A549 (cell line): ENCODE measurements at regions not wholly inside any gene's neighbourhood (a gene's known extent, or its start where the extent isn't known, plus 50 kb on each side); places are given as distances from the start of the nearest gene placed in this dataset.

Experiments used
- ATAC-seq, 2 experiments: fragments of 200-7000 bp in 1 of 2; fragments of >200 bp in 1 of 2; cut with Nextera tagmentation in 1 of 2; cut with Tn5 transposase in 1 of 2; 3 replicates each; pipeline versions ENCODE4 v1.8.0 to v1.9.1; 2018 to 2020; ENCODE audit warnings: mild to moderate bottlenecking in 1 of 2, moderate library complexity in 1 of 2
- CTCF ChIA-PET: fragments of 300-600 bp; sonication (Branson Sonifier 250); formaldehyde crosslinking; extraction: SDS; loops from one replicate; lab custom pipeline; 2021; ENCODE audit warnings: antibody characterized with exemption, inconsistent platforms; lab: Yijun Ruan, JAX
- POLR2A ChIA-PET: fragments of 350-600 bp; formaldehyde crosslinking; extraction: SDS; loops from one replicate; lab custom pipeline; 2021; ENCODE audit warnings: antibody characterized with exemption, inconsistent platforms; lab: Yijun Ruan, JAX
- DNase-seq, 2 experiments: peaks; one replicate each; pipeline versions ENCODE4 v3.0.0 to v3.0.0-alpha.2; 2011 to 2016; ENCODE audit warnings: low read depth in 1 of 2, low spot score in 1 of 2
- FAIRE-seq: peaks from 2 replicates; lab custom pipeline; 2011; peaks lifted over from hg19 to GRCh38; lab: Jason Lieb, UNC
- H3K27ac ChIP-seq, 2 experiments: fragments of >200 bp; sonication (Bioruptor Twin); formaldehyde crosslinking; 3 replicates each; pipeline ENCODE4 v1.5.1; 2016 to 2017
- H3K4me1 ChIP-seq: fragments of >200 bp; sonication (Bioruptor Twin); formaldehyde crosslinking; 3 replicates; pipeline ENCODE4 v1.6.1; 2016
- H3K4me2 ChIP-seq: fragments of >200 bp; sonication (Bioruptor Twin); formaldehyde crosslinking; 3 replicates; pipeline ENCODE4 v1.6.1; 2016
- H3K4me3 ChIP-seq: fragments of >200 bp; sonication (Bioruptor Twin); formaldehyde crosslinking; 3 replicates; pipeline ENCODE4 v1.5.1; 2016
- H3K9me3 ChIP-seq: fragments of >200 bp; sonication (Bioruptor Twin); formaldehyde crosslinking; 3 replicates; pipeline ENCODE4 v1.6.1; 2016
- BCL3 ChIP-seq: fragments of >200 bp; sonication (Bioruptor Twin); formaldehyde crosslinking; IDR thresholded peaks from 3 replicates; pipeline ENCODE4 v1.6.1; 2016
- BHLHE40 ChIP-seq: IDR thresholded peaks from 2 replicates; pipeline ENCODE4 v1.6.1; 2012; ENCODE audit warnings: low read depth, low read length, inconsistent platforms
- CBX2 ChIP-seq: fragments of 200-600 bp; sonication (generic); IDR thresholded peaks from 2 replicates; pipeline ENCODE4 v1.6.1; 2016; ENCODE audit warnings: low read depth, mild to moderate bottlenecking, borderline replicate concordance
- EHF ChIP-seq: fragments of 250-450 bp; sonication (Bioruptor Pico); IDR thresholded peaks from 2 replicates; pipeline ENCODE4 v1.5.0; 2020; ENCODE audit warnings: mild to moderate bottlenecking
- FOSB ChIP-seq: fragments of 250-450 bp; sonication (Bioruptor Pico); IDR thresholded peaks from 2 replicates; pipeline ENCODE4 v1.5.0; 2020; ENCODE audit warnings: mild to moderate bottlenecking, moderate library complexity
- FOXS1 ChIP-seq: fragments of 250-450 bp; sonication (Bioruptor Pico); IDR thresholded peaks from 2 replicates; pipeline ENCODE4 v1.5.0; 2020; ENCODE audit warnings: mild to moderate bottlenecking, moderate library complexity
- GATA3 ChIP-seq: IDR thresholded peaks from 2 replicates; pipeline ENCODE4 v1.6.1; 2012; ENCODE audit warnings: borderline replicate concordance
- HES2 ChIP-seq: fragments of >200 bp; sonication (Bioruptor Twin); formaldehyde crosslinking; IDR thresholded peaks from 2 replicates; pipeline ENCODE4 v1.6.1; 2016
- HOXA7 ChIP-seq: fragments of 250-450 bp; sonication (Bioruptor Pico); IDR thresholded peaks from 2 replicates; pipeline ENCODE4 v1.5.0; 2020; ENCODE audit warnings: mild to moderate bottlenecking, moderate library complexity
- HOXB13 ChIP-seq: fragments of 250-450 bp; sonication (Bioruptor Pico); IDR thresholded peaks from 2 replicates; pipeline ENCODE4 v1.5.0; 2020; ENCODE audit warnings: low read depth, mild to moderate bottlenecking, moderate library complexity
- HOXB5 ChIP-seq: fragments of 250-450 bp; sonication (Bioruptor Pico); IDR thresholded peaks from 2 replicates; pipeline ENCODE4 v1.5.0; 2020; ENCODE audit warnings: mild to moderate bottlenecking, moderate library complexity
- JUN ChIP-seq, 2 experiments: fragments of >200 bp; sonication (Bioruptor Twin); formaldehyde crosslinking; IDR thresholded peaks; 2 replicates in 1 of 2; 3 replicates in 1 of 2; pipeline ENCODE4 v1.6.1; 2016 to 2017
- JUNB ChIP-seq: fragments of >200 bp; sonication (Bioruptor Twin); formaldehyde crosslinking; IDR thresholded peaks from 2 replicates; pipeline ENCODE4 v1.6.1; 2016
- KDM1A ChIP-seq: fragments of 200-600 bp; sonication (generic); IDR thresholded peaks from 2 replicates; pipeline ENCODE4 v1.6.1; 2016; ENCODE audit warnings: low read depth, mild to moderate bottlenecking
- KDM5A ChIP-seq: fragments of 200-600 bp; sonication (generic); IDR thresholded peaks from 2 replicates; pipeline ENCODE4 v1.6.1; 2016; ENCODE audit warnings: antibody characterized with exemption, mild to moderate bottlenecking
- MAFK ChIP-seq: fragments of 450-650 bp; IDR thresholded peaks from 2 replicates; pipeline ENCODE4 v1.6.1; 2014; ENCODE audit not compliant: partially characterized antibody
- MYC ChIP-seq: IDR thresholded peaks from 2 replicates; pipeline ENCODE4 v1.6.1; 2012; ENCODE audit warnings: mild to moderate bottlenecking, inconsistent platforms, low read length, improper control_type of control experiment, borderline replicate concordance
- NFE2L2 ChIP-seq: fragments of 150-350 bp; conservative IDR thresholded peaks from 2 replicates; pipeline ENCODE4 v1.6.1; 2014; ENCODE audit warnings: low read length
- POLR2A ChIP-seq: IDR thresholded peaks from 2 replicates; pipeline ENCODE4 v1.6.1; 2012; ENCODE audit warnings: mild to moderate bottlenecking, low read length
- POLR2AphosphoS2 ChIP-seq: conservative IDR thresholded peaks from 2 replicates; pipeline ENCODE4 v1.6.1; 2012; ENCODE audit warnings: low read length, improper control_type of control experiment, inconsistent platforms
- RCOR1 ChIP-seq: fragments of 150-350 bp; IDR thresholded peaks from 2 replicates; pipeline ENCODE4 v1.6.1; 2014; ENCODE audit warnings: antibody characterized with exemption, low read length, low read depth
- RFX5 ChIP-seq: fragments of 450-650 bp; IDR thresholded peaks from 2 replicates; pipeline ENCODE4 v1.7.1; 2014; ENCODE audit warnings: antibody characterized with exemption, mild to moderate bottlenecking, moderate library complexity
- ZC3H11A ChIP-seq: fragments of 450-650 bp; IDR thresholded peaks from 2 replicates; pipeline ENCODE4 v1.6.1; 2014; ENCODE audit warnings: antibody characterized with exemption, mild to moderate bottlenecking
- ZNF302 ChIP-seq: fragments of 250-450 bp; sonication (Bioruptor Pico); IDR thresholded peaks from 2 replicates; pipeline ENCODE4 v1.9.0; 2021; ENCODE audit warnings: inconsistent platforms, mild to moderate bottlenecking, moderate library complexity
- WGBS: methylation state at CpG from one replicate; pipeline ENCODE4 v1.1.6; 2017; ENCODE audit errors: missing lambda C conversion rate; 5-methylcytosine and 5-hydroxymethylcytosine counted together
- TF ChIP-seq, protein P1 (sequence below): fragments of >200 bp; sonication (Bioruptor Twin); formaldehyde crosslinking; IDR thresholded peaks from 3 replicates; pipeline ENCODE4 v1.5.1; 2016

GRCh38 chr9:29393064-29393463, 1819.8 kb upstream of the C9orf72 start (continued):
- TF ChIP-seq, protein P1, sequence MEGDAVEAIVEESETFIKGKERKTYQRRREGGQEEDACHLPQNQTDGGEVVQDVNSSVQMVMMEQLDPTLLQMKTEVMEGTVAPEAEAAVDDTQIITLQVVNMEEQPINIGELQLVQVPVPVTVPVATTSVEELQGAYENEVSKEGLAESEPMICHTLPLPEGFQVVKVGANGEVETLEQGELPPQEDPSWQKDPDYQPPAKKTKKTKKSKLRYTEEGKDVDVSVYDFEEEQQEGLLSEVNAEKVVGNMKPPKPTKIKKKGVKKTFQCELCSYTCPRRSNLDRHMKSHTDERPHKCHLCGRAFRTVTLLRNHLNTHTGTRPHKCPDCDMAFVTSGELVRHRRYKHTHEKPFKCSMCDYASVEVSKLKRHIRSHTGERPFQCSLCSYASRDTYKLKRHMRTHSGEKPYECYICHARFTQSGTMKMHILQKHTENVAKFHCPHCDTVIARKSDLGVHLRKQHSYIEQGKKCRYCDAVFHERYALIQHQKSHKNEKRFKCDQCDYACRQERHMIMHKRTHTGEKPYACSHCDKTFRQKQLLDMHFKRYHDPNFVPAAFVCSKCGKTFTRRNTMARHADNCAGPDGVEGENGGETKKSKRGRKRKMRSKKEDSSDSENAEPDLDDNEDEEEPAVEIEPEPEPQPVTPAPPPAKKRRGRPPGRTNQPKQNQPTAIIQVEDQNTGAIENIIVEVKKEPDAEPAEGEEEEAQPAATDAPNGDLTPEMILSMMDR = no peak
- TF ChIP-seq BCL3 (no peak), ZC3H11A (no peak), HOXA7 (CRISPR knock-in tag) (no peak), MYC (no peak), GATA3 (no peak), NFE2L2 (no peak), FOSB (CRISPR knock-in tag) (no peak), JUN (IDR thresholded peaks at IDR 0.05) (no peak)

DNA sequence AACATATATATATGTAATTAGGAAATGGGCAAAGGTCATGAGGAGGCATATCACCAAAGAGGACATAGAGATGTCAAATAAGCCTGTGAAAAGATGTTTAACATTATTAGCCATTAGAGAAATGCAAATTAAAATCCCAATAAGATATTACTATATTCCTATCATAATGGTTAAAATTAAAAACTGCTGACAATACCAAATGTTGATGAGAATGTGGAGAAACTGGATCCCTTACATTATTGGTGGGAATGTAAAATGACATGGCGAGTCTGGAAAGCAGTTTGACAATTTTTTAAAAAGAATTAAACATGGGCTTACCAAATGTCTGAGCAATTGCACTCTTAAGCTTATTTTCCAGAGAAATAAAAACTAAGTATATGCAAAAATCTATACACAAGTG, 1821.6 kb upstream of the C9orf72 start:
- no peak for ATAC-seq
- CTCF ChIA-PET = no interaction called here
- FAIRE-seq = no peak
- 5% methylated on average over 1 of the region's 1 CpG for WGBS
- no peak overlapping the region for H3K27ac ChIP-seq
- H3K4me1 ChIP-seq = no peaks in the 10 kb centered on the region
- no peak overlapping the region for H3K4me3 ChIP-seq
- DNase-seq = no peak
- 0 out of 3 replicates have a peak, but pooled peaks cover under 1% of the 10 kb centered on the region for H3K9me3 ChIP-seq
- H3K4me2 ChIP-seq = no peak overlapping the region
- POLR2A ChIA-PET = no interaction called here
- TF ChIP-seq ZNF302 (CRISPR knock-in tag) (no peak), MAFK (peak; percentile 62), JUNB (no peak), CBX2 (no peak)

DNA sequence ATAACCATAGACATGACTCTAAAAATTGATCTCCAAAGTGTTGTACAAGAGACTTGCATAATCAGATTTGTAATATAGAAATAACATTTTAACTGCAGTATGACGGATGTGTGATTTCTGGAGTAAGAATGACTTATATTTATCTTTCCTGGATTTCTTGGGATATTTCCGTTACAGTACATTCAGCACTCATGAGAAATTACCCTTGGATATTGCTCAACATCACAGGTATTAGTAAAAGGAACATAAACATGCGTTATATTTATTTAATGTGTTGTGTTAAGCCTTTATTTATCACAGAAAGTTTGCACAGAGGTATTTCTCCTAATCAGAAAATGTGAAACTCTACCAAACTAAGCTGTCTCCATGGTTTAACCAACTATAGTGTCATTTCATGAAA, 1823.9 kb upstream of the C9orf72 start:
- FAIRE-seq = no peak
- no peak for DNase-seq
- Histone ChIP-seq H3K4me1 (no peaks in the 10 kb centered on the region), H3K9me3 (no peaks in the 10 kb centered on the region), H3K27ac (no peak overlapping the region), H3K4me2 (no peak overlapping the region)
- no peak for ATAC-seq
- ChIA-PET CTCF (no interaction called here), POLR2A (no interaction called here)
- WGBS = 31% methylated on average over 3 of the region's 3 CpGs
- TF ChIP-seq JUN (IDR thresholded peaks at IDR 0.05) (no peak), FOXS1 (CRISPR knock-in tag) (no peak), BCL3 (no peak), RCOR1 (no peak), HOXB13 (CRISPR knock-in tag) (no peak), ZC3H11A (no peak), MAFK (no peak), FOSB (CRISPR knock-in tag) (no peak), POLR2A (no peak), EHF (no peak), POLR2AphosphoS2 (no peak), RFX5 (no peak), HOXB5 (no peak), KDM5A (no peak), BHLHE40 (no peak), HES2 (no peak), KDM1A (no peak)
- TF ChIP-seq, all 56 proteins: peak for 0
- no peak overlapping the region for H3K4me3 ChIP-seq
